ENCODE measurements at regions not wholly inside any gene's neighbourhood (a gene's known extent, or its start where the extent isn't known, plus 50 kb on each side); places are given as distances from the start of the nearest gene placed in this dataset.
"Not testable (repeated sequence)": the region's sequence is repeated elsewhere in the genome, so short reads cannot be mapped to it uniquely, and the experiment has no call there.

GRCh38 chr5:72586788-72587530 is 79.7 kb upstream of the ZNF366 start:
- DNase-seq = no peak

DNA sequence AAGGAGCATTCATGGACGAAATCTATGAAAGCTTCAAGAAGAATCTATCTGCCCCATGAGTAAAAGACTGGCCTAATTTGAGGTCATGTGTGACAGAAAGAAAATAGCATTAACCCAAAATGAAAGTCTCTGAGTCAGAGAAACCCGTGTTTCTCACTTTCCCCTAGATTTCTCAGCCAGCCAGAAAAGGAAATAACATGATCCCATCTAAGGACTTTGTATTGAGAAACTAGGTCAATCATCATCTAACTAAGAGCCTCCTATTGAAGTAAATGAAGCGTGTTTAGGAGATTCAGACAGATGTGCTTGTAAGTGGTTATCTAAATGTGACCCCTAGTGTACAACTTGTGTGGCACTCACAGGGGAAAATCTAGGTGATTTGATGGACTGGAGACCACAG is 77.3 kb upstream of the ZNF366 start:
- no peak for DNase-seq

- DNase-seq = not testable (repeated sequence)
These were observed 72.1 kb upstream of the ZNF366 start for GRCh38 chr5:72579290-72579689.

DNA sequence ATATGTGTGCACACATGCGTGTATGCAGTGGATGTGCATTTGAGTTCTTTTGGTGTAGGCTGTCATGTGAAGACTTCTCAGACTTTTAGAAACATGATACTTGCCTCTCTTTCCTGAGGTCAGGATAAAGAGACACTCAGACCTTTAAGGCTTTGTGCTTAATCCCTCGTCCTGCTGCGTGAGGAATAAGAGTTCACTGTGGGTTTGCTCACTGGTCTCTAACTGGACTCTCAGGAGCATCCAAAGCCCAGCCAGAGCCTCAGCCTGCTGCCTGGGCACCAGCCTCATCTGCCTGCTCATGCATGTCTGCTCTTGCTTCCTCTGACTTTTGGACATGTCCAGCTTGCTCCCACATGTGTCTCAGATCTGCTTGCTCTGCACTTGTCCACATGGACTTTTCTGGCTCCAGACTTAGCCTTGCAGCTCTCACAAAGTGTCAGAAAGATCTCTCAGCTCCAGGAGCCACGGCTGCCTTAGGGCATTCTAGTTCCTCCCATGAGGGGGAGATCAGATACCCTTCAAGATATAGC is 65.1 kb upstream of the ZNF366 start:
- no peak for DNase-seq

DNA sequence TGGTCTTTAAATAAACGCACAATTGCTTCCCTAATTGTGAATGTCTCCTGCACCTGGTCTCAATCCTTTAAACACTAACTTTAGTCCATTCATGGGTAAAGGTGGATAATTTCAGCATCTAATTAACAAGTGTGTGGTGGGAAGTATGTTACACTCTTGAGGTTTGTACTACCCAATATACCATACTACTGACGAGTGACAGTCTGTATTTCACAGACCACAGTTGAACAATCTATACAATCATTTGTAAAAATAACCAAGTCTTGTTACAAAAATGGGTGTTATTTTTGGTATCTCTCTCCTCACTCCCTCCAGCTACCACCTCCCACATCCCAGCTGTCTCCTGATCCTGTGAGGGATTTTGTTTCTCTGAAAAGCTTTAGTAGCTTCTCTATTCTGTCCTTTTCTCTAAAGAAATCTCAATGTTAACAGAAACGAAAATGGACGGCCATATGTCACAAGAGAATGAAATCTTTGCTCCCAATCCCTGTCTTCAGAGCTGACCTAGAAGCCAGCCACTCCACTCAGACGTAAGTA is 62.3 kb upstream of the ZNF366 start:
- DNase-seq = no peak

- DNase-seq = no peak
These were observed 59.5 kb upstream of the ZNF366 start for GRCh38 chr5:72566746-72567145.

GRCh38 chr5:72565513-72566289 is 58.5 kb upstream of the ZNF366 start:
- DNase-seq = no peak

DNA sequence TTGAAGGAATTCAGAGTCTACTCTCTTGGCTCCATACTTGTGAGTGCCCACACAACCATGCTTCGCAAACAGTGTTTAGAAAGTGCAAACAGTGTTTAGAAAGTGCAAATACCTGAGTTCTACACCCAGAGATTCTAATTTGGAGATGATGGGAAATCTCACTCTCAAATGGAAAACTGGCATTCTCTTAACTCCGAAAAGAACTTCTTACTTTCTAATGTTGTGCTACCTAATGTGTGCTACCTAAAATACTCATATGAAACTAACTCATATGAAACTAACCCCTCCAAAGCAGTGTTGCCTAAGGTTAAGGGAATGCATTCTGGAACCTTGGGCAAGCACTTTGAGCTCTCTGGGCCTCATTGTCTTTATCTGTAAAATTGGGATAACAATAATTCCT is 55.5 kb upstream of the ZNF366 start:
- DNase-seq = no peak

- DNase-seq = no peak
These were observed 54.1 kb upstream of the ZNF366 start for GRCh38 chr5:72561148-72561972.

GRCh38 chr5:72559866-72560766 is 52.9 kb upstream of the ZNF366 start:
- no peak for DNase-seq

- no peak for DNase-seq
These were observed 51.2 kb upstream of the ZNF366 start for GRCh38 chr5:72558383-72558782.

- DNase-seq = no peak
These were observed 50.8 kb upstream of the ZNF366 start for GRCh38 chr5:72558046-72558336.

DNA sequence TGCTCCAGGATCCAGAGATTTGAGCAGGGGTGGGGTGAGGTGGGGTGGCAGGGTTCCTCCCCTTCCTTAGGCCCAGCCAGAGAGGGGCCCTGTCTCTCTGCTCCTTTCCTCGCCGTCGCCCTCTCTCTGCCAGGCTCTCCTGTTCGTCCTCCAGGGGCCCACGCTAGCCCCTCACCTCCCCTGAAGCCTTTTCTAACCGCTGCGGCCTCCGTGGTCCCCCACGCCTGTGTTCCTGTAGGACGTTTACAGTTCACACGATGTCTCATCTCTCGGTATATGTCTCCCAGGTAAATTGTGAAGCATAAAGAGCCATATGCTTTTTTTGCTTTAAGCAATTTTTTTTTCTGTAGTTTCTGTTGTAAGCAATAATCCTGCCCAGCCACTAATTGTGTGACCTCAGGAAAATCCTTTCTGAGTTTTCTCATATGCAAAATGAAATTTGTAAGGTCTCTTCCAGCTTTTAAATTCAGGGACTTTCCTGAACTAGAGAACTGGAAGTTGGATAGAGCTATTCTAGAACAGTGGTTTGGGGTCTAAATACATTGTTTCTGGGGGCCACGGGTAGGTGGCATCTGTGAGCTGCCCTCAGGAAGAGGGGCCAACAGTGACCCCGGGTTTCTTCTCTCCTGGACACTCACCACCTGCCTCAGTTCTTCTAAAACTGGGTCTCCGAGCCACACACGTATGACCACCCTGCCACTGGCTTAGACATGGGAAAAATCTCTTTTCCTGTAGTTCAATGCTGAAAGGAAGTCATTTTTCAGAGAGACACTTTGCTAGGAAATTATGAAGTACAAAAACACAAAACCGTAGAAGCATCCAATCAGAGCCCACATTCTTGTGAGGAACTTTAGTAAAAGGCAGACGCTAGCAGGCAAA is 50.2 kb upstream of the ZNF366 start:
- DNase-seq = no peak

Data from effector CD8-positive, alpha-beta T cell (primary cell).